Astrocyte (in vitro differentiated cells and primary cell): ENCODE measurements at regions not wholly inside any gene's neighbourhood (a gene's known extent, or its start where the extent isn't known, plus 50 kb on each side); places are given as distances from the start of the nearest gene placed in this dataset.

Source experiments
- EZH2 ChIP-seq: IDR thresholded peaks from 2 replicates; pipeline ENCODE4 v1.6.1; 2012; ENCODE audit warnings: mild to moderate bottlenecking, low read length, inconsistent platforms; ENCODE audit not compliant: insufficient read depth
- TF ChIP-seq, protein P1 (sequence below): IDR thresholded peaks from 2 replicates; pipeline ENCODE4 v1.5.1; 2011; ENCODE audit warnings: low read depth, mild to moderate bottlenecking, inconsistent platforms, low read length, moderate library complexity; ENCODE audit not compliant: insufficient read depth

DNA sequence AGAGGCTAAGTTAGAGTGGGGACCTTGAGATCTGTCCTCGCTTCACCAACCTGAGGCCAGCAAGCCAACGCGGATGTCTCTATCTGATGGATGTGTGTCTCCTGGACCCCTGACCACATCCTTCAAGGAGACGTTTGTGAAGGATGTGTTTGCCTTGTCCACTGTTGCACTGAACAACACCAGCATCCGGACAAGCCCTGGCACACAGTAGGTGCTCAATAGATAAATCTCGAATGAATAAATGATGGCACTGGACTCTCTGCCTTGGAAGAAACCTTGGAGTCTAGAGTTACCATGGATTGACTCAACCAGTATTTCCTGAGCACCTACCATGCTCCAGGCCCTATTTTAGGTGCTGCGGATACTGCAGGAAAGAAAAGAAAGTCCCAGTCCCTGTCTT lies 97.7 kb upstream of the PTPN1 start:
- TF ChIP-seq, protein P1, sequence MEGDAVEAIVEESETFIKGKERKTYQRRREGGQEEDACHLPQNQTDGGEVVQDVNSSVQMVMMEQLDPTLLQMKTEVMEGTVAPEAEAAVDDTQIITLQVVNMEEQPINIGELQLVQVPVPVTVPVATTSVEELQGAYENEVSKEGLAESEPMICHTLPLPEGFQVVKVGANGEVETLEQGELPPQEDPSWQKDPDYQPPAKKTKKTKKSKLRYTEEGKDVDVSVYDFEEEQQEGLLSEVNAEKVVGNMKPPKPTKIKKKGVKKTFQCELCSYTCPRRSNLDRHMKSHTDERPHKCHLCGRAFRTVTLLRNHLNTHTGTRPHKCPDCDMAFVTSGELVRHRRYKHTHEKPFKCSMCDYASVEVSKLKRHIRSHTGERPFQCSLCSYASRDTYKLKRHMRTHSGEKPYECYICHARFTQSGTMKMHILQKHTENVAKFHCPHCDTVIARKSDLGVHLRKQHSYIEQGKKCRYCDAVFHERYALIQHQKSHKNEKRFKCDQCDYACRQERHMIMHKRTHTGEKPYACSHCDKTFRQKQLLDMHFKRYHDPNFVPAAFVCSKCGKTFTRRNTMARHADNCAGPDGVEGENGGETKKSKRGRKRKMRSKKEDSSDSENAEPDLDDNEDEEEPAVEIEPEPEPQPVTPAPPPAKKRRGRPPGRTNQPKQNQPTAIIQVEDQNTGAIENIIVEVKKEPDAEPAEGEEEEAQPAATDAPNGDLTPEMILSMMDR, result no peak
- no peak for TF ChIP-seq EZH2
